GM10248 (cell line): ENCODE measurements at regions not wholly inside any gene's neighbourhood (a gene's known extent, or its start where the extent isn't known, plus 50 kb on each side); places are given as distances from the start of the nearest gene placed in this dataset.

Source experiments
- CTCF ChIA-PET: fragments of 300-600 bp; sonication (Branson Sonifier 250); formaldehyde crosslinking; extraction: SDS; loops from one replicate; lab custom pipeline; 2021; ENCODE audit warnings: antibody characterized with exemption; lab: Yijun Ruan, JAX
- POLR2A ChIA-PET: fragments of 350-650 bp; sonication (Branson Sonifier 250); formaldehyde crosslinking; extraction: SDS; loops from one replicate; lab custom pipeline; 2020; ENCODE audit warnings: antibody characterized with exemption; lab: Yijun Ruan, JAX
- DNase-seq: peaks from one replicate; pipeline ENCODE4 v3.0.0; 2012; ENCODE audit errors: extremely low spot score
- CTCF ChIP-seq: IDR thresholded peaks from 2 replicates; pipeline ENCODE4 v1.5.1; 2012; ENCODE audit warnings: mild to moderate bottlenecking, low read depth; ENCODE audit errors: extremely low read depth, missing control alignments, control extremely low read depth

- CTCF ChIA-PET = interaction anchor here (1.0 kb wide), 1 partner anchor 9 kb away, joined by 3 read pairs; no protein-coding TSS in a partner anchor
- no peak for TF ChIP-seq CTCF
- POLR2A ChIA-PET = no interaction called here
- DNase-seq = no peak
These were observed 121.4 kb downstream of the TBXT start for GRCh38 chr6:166046226-166046625.

- ChIA-PET POLR2A (no interaction called here), CTCF (no interaction called here)
- DNase-seq = no peak
- no peak for TF ChIP-seq CTCF
These were observed 121.8 kb downstream of the TBXT start for GRCh38 chr6:166045860-166046200.

GRCh38 chr6:166045173-166045859 lies 122.3 kb downstream of the TBXT start:
- CTCF ChIA-PET = interaction anchor here (1.0 kb wide), 1 partner anchor 19 kb away, joined by 3 read pairs; no protein-coding TSS in a partner anchor
- POLR2A ChIA-PET = no interaction called here
- no peak for DNase-seq
- no peak for TF ChIP-seq CTCF

- TF ChIP-seq CTCF = no peak
- CTCF ChIA-PET = no interaction called here
These were observed 126.4 kb downstream of the TBXT start for GRCh38 chr6:166041277-166041676.

GRCh38 chr6:166040292-166040691 lies 127.4 kb downstream of the TBXT start:
- CTCF ChIA-PET = interaction anchor here (0.9 kb wide), 1 partner anchor 26 kb away, joined by 3 read pairs; no protein-coding TSS in a partner anchor
- no peak for TF ChIP-seq CTCF

More at GRCh38 chr6:166041277-166041676, 126.4 kb downstream of the TBXT start:
- DNase-seq = no peak
- POLR2A ChIA-PET = no interaction called here

GRCh38 chr6:166036316-166037095 lies 131.1 kb downstream of the TBXT start:
- no peak for TF ChIP-seq CTCF
- ChIA-PET CTCF (interaction anchor here (1.4 kb wide), 1 partner anchor 9 kb away, joined by 4 read pairs; no protein-coding TSS in a partner anchor), POLR2A (no interaction called here)
- no peak for DNase-seq

More at GRCh38 chr6:166040292-166040691, 127.4 kb downstream of the TBXT start:
- POLR2A ChIA-PET = no interaction called here
- no peak for DNase-seq
